HFF-Myc (cell line): ENCODE measurements at regions not wholly inside any gene's neighbourhood (a gene's known extent, or its start where the extent isn't known, plus 50 kb on each side); places are given as distances from the start of the nearest gene placed in this dataset.

Source experiments
- DNase-seq: peaks from one replicate; pipeline ENCODE4 v3.0.0-alpha.2; 2011; ENCODE audit warnings: low read depth; ENCODE audit errors: extremely low read depth
- H3K4me3 ChIP-seq: replicated peaks from 2 replicates; pipeline ENCODE4 v1.5.1; 2011; ENCODE audit warnings: low read depth, mild to moderate bottlenecking, control low read depth, low read length
- CTCF ChIP-seq: IDR thresholded peaks from 2 replicates; pipeline ENCODE4 v1.5.1; 2012; ENCODE audit warnings: mild to moderate bottlenecking, low read depth, low read length, control low read depth; ENCODE audit errors: missing control alignments

- TF ChIP-seq CTCF = no peak
These were observed 634.9 kb upstream of the CFAP20DC start for GRCh38 chr3:59684766-59685165.

GRCh38 chr3:59680919-59681318 lies 631.1 kb upstream of the CFAP20DC start:
- H3K4me3 ChIP-seq = no peak overlapping the region
- TF ChIP-seq CTCF = no peak

More at GRCh38 chr3:59684766-59685165, 634.9 kb upstream of the CFAP20DC start:
- no peak for DNase-seq
- H3K4me3 ChIP-seq = no peak overlapping the region

DNA sequence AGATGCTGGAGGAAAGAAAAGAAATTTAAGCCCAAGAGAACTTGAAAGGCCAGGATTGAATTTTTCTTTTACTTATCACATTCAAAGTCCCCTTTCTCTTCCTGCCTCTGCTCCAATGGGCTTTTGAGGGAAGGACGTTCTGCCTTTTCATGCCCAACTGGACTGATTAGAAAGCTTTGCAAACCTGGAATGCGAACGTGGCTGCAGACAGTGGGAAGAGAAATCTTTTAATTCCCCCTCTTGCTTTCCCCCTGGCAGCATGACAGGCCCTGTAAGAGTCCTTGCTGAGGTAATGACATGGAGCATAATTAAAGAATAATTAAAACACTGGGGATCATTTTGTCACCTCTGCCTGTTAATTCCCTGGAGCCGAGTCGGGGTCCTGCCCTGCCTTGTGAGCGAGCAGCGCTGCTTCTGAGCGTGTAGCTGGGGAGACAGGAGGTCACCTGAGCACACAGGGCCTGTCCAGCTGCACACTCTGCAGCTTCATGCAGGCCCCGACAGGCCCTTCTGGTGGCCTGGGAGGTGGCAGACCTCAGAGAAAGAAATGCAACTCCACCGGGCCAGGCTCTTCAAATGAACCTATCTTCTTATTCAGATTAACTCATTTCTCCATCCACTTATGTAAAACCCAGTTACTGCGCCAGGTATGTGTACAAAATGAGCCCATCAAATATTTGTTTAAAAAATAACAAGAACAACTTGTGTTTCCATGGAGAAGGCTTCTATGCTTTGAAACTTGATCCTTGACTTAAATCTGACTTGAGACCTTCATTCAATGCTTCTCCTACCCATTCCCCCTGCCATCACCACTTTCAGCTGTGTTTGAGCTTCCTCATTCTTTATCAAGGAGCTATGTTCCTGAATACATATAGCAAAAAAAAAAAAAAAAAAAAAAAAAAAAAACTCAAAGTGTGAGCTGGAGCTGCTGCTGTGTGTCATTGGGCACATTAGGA lies 628.2 kb upstream of the CFAP20DC start:
- TF ChIP-seq CTCF = no peak
- H3K4me3 ChIP-seq = no peak overlapping the region
- no peak for DNase-seq

More at GRCh38 chr3:59680919-59681318, 631.1 kb upstream of the CFAP20DC start:
- no peak for DNase-seq

DNA sequence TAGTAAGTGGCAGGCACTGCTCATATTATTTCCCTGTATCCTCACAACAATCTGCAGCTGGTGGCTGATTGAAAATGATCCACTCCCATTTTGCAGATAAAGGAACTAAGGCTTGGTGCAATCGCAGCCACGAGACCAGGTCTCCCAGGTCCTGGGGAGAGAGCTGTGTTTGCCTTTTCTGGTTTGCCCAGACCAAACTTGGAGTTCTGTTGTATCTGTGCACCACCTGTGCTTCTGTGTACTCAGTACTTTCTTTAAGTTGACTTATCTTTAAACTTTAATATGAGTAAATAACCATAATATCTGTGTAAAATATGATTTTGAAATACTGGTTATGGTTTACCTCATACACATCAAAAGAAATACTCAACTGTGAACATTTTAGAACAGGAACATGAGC lies 625.7 kb upstream of the CFAP20DC start:
- TF ChIP-seq CTCF = no peak
- no peak for DNase-seq
- H3K4me3 ChIP-seq = no peak overlapping the region

GRCh38 chr3:59663076-59663850 lies 613.4 kb upstream of the CFAP20DC start:
- no peak for DNase-seq
- no peak for TF ChIP-seq CTCF
- H3K4me3 ChIP-seq = no peak overlapping the region

DNA sequence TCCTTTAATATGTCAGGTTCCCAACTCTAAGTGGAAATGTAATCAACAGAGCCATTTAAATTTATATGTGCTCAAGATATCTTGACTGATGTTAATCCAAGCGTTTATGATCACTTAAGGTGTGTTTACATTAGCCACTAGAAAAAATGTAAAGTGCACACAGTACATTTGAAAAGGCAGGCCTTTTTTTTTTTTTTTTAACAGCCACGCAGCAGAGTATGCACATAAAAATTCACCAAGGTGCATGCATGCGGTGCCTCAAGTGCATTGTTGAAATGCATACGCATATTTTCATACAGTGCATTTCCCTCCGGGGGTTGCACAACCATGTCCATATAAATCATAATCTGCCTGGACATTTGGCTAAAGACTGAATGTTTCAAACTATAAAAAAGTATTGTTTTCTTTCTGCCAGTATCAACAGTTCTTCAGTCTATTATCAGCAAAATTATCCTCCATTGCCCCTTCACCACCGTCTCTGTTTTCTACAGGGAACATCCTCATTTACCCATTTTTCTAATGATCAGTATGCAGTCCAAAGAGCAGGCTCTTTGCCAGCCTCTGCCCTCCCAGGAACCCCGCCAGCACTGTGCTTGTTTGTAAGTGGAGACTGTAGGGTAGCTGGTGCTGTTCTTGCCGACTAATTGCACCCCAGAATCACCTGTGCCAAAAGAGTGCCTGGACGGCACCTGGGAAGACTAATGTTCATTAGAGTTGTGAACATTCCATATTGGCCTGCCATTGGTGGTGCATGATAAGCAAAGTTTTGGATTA lies 611.2 kb upstream of the CFAP20DC start:
- TF ChIP-seq CTCF = no peak
- DNase-seq = no peak
- H3K4me3 ChIP-seq = no peak overlapping the region
